AG04450 (cell line): ENCODE measurements at regions not wholly inside any gene's neighbourhood (a gene's known extent, or its start where the extent isn't known, plus 50 kb on each side); places are given as distances from the start of the nearest gene placed in this dataset.

Experiments used
- CTCF ChIA-PET: fragments of 300-600, 350-600 bp; formaldehyde crosslinking; extraction: SDS; loops from one replicate; lab custom pipeline; 2022; ENCODE audit warnings: antibody characterized with exemption, inconsistent platforms; lab: Charles Lee
- POLR2A ChIA-PET: fragments of 350-600 bp; formaldehyde crosslinking; extraction: SDS; loops from one replicate; lab custom pipeline; 2021; ENCODE audit warnings: antibody characterized with exemption, inconsistent platforms; lab: Yijun Ruan, JAX
- DNase-seq: peaks from one replicate; pipeline ENCODE4 v3.0.0-alpha.2; 2011; ENCODE audit warnings: low read depth, low spot score
- H3K27ac ChIP-seq: one replicate; pipeline ENCODE4 v1.5.1; 2012; ENCODE audit warnings: low read depth, low read length, control low read depth
- H3K27me3 ChIP-seq: one replicate; pipeline ENCODE4 v1.6.0; 2012; ENCODE audit warnings: low read length; ENCODE audit not compliant: control insufficient read depth, insufficient read depth
- H3K4me3 ChIP-seq: 2 replicates; pipeline ENCODE4 v1.5.1; 2011; ENCODE audit warnings: mild to moderate bottlenecking, low read depth, low read length, control low read depth
- H3K9me3 ChIP-seq: 2 replicates; pipeline ENCODE4 v1.5.1; 2012; ENCODE audit warnings: low read length; ENCODE audit not compliant: control insufficient read depth, insufficient read depth
- CTCF ChIP-seq: IDR thresholded peaks from 2 replicates; pipeline ENCODE4 v1.5.1; 2011; ENCODE audit warnings: low read depth, low read length, control low read depth, inconsistent platforms

DNA sequence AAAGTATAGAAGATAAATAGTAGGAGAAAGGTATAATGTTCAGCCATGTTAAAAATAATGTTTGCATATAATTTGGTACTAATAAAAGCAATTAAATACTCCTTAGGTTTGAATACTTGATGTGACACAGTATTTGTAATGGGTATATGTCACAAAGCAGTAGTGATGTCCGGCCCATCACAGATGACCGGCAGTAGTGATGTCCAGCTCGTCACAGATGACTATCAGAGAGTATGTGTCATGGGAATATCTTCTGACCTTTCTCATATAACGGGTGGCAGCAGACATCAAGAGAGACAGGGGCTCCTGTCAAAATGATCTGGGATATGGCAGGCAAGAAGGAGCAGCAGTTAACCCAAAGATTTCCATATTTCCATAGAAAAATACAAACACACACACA, 477.4 kb upstream of the KLF6 start:
- POLR2A ChIA-PET: no interaction called here
- H3K27ac ChIP-seq: no peak overlapping the region
- no peak overlapping the region for H3K4me3 ChIP-seq
- no peaks in the 10 kb centered on the region for H3K27me3 ChIP-seq
- CTCF ChIA-PET: no interaction called here
- no peak for TF ChIP-seq CTCF
- no peak for DNase-seq
- no peaks in the 10 kb centered on the region; the same call in 1 of the 2 replicates for H3K9me3 ChIP-seq

GRCh38 chr10:4260483-4261124, 475.6 kb upstream of the KLF6 start:
- no peak for TF ChIP-seq CTCF
- H3K27ac ChIP-seq: no peak overlapping the region
- CTCF ChIA-PET: no interaction called here
- no peaks in the 10 kb centered on the region for H3K27me3 ChIP-seq
- POLR2A ChIA-PET: no interaction called here
- H3K9me3 ChIP-seq: no peaks in the 10 kb centered on the region; the same call in none of the 2 replicates
- no peak overlapping the region for H3K4me3 ChIP-seq
- DNase-seq: no peak

GRCh38 chr10:4257939-4258465, 473.0 kb upstream of the KLF6 start:
- Histone ChIP-seq H3K4me3 (no peak overlapping the region), H3K9me3 (no peaks in the 10 kb centered on the region; the same call in 1 of the 2 replicates), H3K27ac (no peak overlapping the region), H3K27me3 (no peaks in the 10 kb centered on the region)
- CTCF ChIA-PET: interaction anchor here (0.5 kb wide), 1 partner anchor 9 kb away, joined by 4 read pairs; no protein-coding TSS in a partner anchor
- POLR2A ChIA-PET: no interaction called here
- no peak for TF ChIP-seq CTCF
- DNase-seq: no peak

DNA sequence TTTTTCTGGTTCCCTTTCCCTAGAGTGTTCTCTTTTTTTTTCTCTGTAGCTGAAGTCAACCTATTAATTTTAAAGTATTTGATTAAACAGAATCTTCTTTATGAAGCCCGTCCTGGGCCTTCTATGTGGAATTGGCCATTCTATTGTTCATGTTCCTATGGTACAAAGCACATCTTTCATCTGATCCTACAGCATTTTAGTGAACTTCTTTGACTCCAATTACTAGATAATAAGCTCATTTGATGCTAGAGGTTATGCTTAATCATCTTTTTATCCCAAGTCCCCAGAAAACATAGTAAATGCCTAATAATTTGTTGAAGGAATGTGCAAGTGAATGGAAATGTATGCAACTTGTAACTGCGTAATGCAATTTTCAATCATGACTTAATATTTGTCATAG, 472.0 kb upstream of the KLF6 start:
- no peak for DNase-seq
- Histone ChIP-seq H3K27me3 (no peaks in the 10 kb centered on the region), H3K9me3 (no peaks in the 10 kb centered on the region; the same call in 1 of the 2 replicates), H3K27ac (no peak overlapping the region), H3K4me3 (no peak overlapping the region)
- TF ChIP-seq CTCF: no peak
- ChIA-PET CTCF (interaction anchor here (1.0 kb wide), 1 partner anchor 400 kb away, joined by 3 read pairs; no protein-coding TSS in a partner anchor), POLR2A (no interaction called here)

DNA sequence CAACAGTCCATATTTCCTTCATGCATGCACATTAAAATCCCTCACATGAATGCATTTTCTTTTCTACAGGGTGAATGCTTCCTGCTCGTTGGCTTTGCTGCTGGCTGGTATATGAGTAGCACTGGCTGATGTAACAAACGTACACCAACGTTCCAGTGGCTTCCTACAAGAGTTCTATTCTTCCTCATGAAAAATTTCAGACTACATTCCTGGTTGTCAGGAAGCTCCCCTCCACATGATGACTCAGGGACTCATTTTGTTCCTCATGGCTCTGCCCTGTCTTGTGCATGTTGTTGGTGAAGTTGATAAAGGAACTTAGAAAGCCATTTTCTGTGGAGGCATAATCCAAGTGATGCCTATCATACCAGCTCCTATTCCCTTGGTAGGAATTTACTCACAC, 470.7 kb upstream of the KLF6 start:
- CTCF ChIA-PET: no interaction called here
- POLR2A ChIA-PET: no interaction called here
- Histone ChIP-seq H3K9me3 (no peaks in the 10 kb centered on the region; the same call in 1 of the 2 replicates), H3K27ac (no peak overlapping the region), H3K4me3 (no peak overlapping the region), H3K27me3 (no peaks in the 10 kb centered on the region)
- DNase-seq: no peak
- no peak for TF ChIP-seq CTCF
